ENCODE measurements at regions not wholly inside any gene's neighbourhood (a gene's known extent, or its start where the extent isn't known, plus 50 kb on each side); places are given as distances from the start of the nearest gene placed in this dataset.
"Not testable (repeated sequence)": the region's sequence is repeated elsewhere in the genome, so short reads cannot be mapped to it uniquely, and the experiment has no call there.

- DNase-seq: peak; percentile 13
These were observed 180.5 kb downstream of the CEMIP2 start for GRCh38 chr9:71587576-71588362.

- DNase-seq: no peak
These were observed 184.5 kb downstream of the CEMIP2 start for GRCh38 chr9:71583792-71584191.

GRCh38 chr9:71582347-71582746, 186.0 kb downstream of the CEMIP2 start:
- no peak for DNase-seq

- no peak for DNase-seq
These were observed 187.2 kb downstream of the CEMIP2 start for GRCh38 chr9:71581101-71581500.

- DNase-seq: no peak
These were observed 197.1 kb downstream of the CEMIP2 start for GRCh38 chr9:71571186-71571585.

- no peak for DNase-seq
These were observed 200.4 kb downstream of the CEMIP2 start for GRCh38 chr9:71567890-71568289.

GRCh38 chr9:71562140-71562539, 206.2 kb downstream of the CEMIP2 start:
- DNase-seq: no peak

- no peak for DNase-seq
These were observed 211.0 kb downstream of the CEMIP2 start for GRCh38 chr9:71557310-71557709.

GRCh38 chr9:71552480-71552879, 215.8 kb downstream of the CEMIP2 start:
- no peak for DNase-seq

GRCh38 chr9:71549023-71549422, 219.3 kb downstream of the CEMIP2 start:
- no peak for DNase-seq

- no peak for DNase-seq
These were observed 223.8 kb downstream of the CEMIP2 start for GRCh38 chr9:71544464-71544863.

GRCh38 chr9:71541436-71541835, 226.9 kb downstream of the CEMIP2 start:
- DNase-seq: no peak

- no peak for DNase-seq
These were observed 243.2 kb downstream of the CEMIP2 start for GRCh38 chr9:71524996-71525580.

- DNase-seq: no peak
These were observed 243.8 kb downstream of the CEMIP2 start for GRCh38 chr9:71524516-71524915.

GRCh38 chr9:71521132-71521531, 247.2 kb downstream of the CEMIP2 start:
- no peak for DNase-seq

- DNase-seq: no peak
These were observed 249.1 kb downstream of the CEMIP2 start for GRCh38 chr9:71519098-71519696.

- DNase-seq: no peak
These were observed 250.1 kb downstream of the CEMIP2 start for GRCh38 chr9:71518045-71518827.

- no peak for DNase-seq
These were observed 252.7 kb downstream of the CEMIP2 start for GRCh38 chr9:71515626-71516025.

GRCh38 chr9:71515107-71515506, 253.2 kb downstream of the CEMIP2 start:
- DNase-seq: no peak

- no peak for DNase-seq
These were observed 253.9 kb downstream of the CEMIP2 start for GRCh38 chr9:71514344-71514975.

GRCh38 chr9:71509054-71509453, 259.3 kb downstream of the CEMIP2 start:
- no peak for DNase-seq

GRCh38 chr9:71508141-71508540, 260.2 kb downstream of the CEMIP2 start:
- DNase-seq: not testable (repeated sequence)

GRCh38 chr9:71506821-71507220, 261.5 kb downstream of the CEMIP2 start:
- DNase-seq: peak; percentile 69
